ENCODE measurements at regions not wholly inside any gene's neighbourhood (a gene's known extent, or its start where the extent isn't known, plus 50 kb on each side); places are given as distances from the start of the nearest gene placed in this dataset.

GRCh38 chr3:40994611-40995010 is 204.7 kb upstream of the CTNNB1 start:
- Histone ChIP-seq H3K36me3 (no peaks in the 10 kb centered on the region), H3K4me3 (replicated peaks in 1 of 3) (no peak overlapping the region), H3K4me1 (peaks cover 0 to 16% of the 10 kb centered on the region in 2 donors), H3K27me3 (no peaks in the 10 kb centered on the region), H3K9me3 (no peaks in the 10 kb centered on the region), H3K27ac (no peak overlapping the region)
- intact Hi-C loops (cut with DNase I), result no loop called here
- no peak for DNase-seq
- TF ChIP-seq CTCF (IDR thresholded peaks at IDR 0.05) (no peak), POLR2A (IDR thresholded peaks at IDR 0.05) (no peak)
- WGBS, 2 donors, result 91 to 95% methylated on average over 1 of the region's 1 CpG

GRCh38 chr3:40995271-40995670 is 204.0 kb upstream of the CTNNB1 start:
- intact Hi-C loops (cut with DNase I), result no loop called here

GRCh38 chr3:40996382-40996781 is 202.9 kb upstream of the CTNNB1 start:
- no peaks in the 10 kb centered on the region for H3K9me3 ChIP-seq
- H3K36me3 ChIP-seq, result no peaks in the 10 kb centered on the region
- TF ChIP-seq POLR2A (IDR thresholded peaks at IDR 0.05), result no peak
- TF ChIP-seq CTCF (IDR thresholded peaks at IDR 0.05), result no peak
- no peak overlapping the region for H3K27ac ChIP-seq
- 53 to 68% methylated on average over 5 of the region's 5 CpGs for WGBS, 2 donors
- no peaks in the 10 kb centered on the region for H3K27me3 ChIP-seq
- no peak for DNase-seq
- intact Hi-C loops (cut with DNase I), result no loop called here
- H3K4me3 ChIP-seq (replicated peaks in 1 of 3), result no peak overlapping the region
- peaks cover 0 to 29% of the 10 kb centered on the region in 2 donors for H3K4me1 ChIP-seq

More at GRCh38 chr3:40995271-40995670, 204.0 kb upstream of the CTNNB1 start:
- H3K4me3 ChIP-seq (replicated peaks in 1 of 3), result no peak overlapping the region
- peaks cover 0 to 21% of the 10 kb centered on the region in 2 donors for H3K4me1 ChIP-seq
- H3K27ac ChIP-seq, result no peak overlapping the region
- H3K27me3 ChIP-seq, result no peaks in the 10 kb centered on the region
- TF ChIP-seq CTCF (IDR thresholded peaks at IDR 0.05) (no peak), POLR2A (IDR thresholded peaks at IDR 0.05) (no peak)
- DNase-seq, result no peak
- no peaks in the 10 kb centered on the region for H3K9me3 ChIP-seq
- 98% methylated on average over 2 of the region's 2 CpGs for WGBS, 2 donors
- H3K36me3 ChIP-seq, result no peaks in the 10 kb centered on the region

GRCh38 chr3:40996827-40997710 is 202.2 kb upstream of the CTNNB1 start:
- no peak overlapping the region for H3K27ac ChIP-seq
- no peaks in the 10 kb centered on the region for H3K9me3 ChIP-seq
- H3K36me3 ChIP-seq, result no peaks in the 10 kb centered on the region
- WGBS, 2 donors, result 92 to 96% methylated on average over 6 of the region's 6 CpGs
- H3K4me1 ChIP-seq, result peaks cover 0 to 29% of the 10 kb centered on the region in 2 donors
- H3K27me3 ChIP-seq, result no peaks in the 10 kb centered on the region
- intact Hi-C loops (cut with DNase I), result no loop called here
- TF ChIP-seq POLR2A (IDR thresholded peaks at IDR 0.05), result no peak
- no peak for TF ChIP-seq CTCF (IDR thresholded peaks at IDR 0.05)
- DNase-seq, result no peak
- no peak overlapping the region for H3K4me3 ChIP-seq (replicated peaks in 1 of 3)

Measured in thyroid gland (tissue), 4 donors.